K562 (cell line): ENCODE measurements at regions not wholly inside any gene's neighbourhood (a gene's known extent, or its start where the extent isn't known, plus 50 kb on each side); places are given as distances from the start of the nearest gene placed in this dataset.

Source experiments
- ATAC-seq: fragments of 200-7000 bp; cut with Tn5 transposase; 3 replicates; pipeline ENCODE4 v1.9.1; 2020; ENCODE audit warnings: moderate library complexity
- BruUV-seq: library from RNA; stranded (reverse); fragments of 400-500 nt; replicated peaks from 2 replicates; lab custom pipeline; 2021; lab: Mats Ljungman, UMichigan
- CTCF ChIA-PET: fragments of 300-600 bp; formaldehyde crosslinking; extraction: SDS; loops from one replicate; lab custom pipeline; 2021; ENCODE audit warnings: low intra/inter-chr PET ratio; lab: Yijun Ruan, JAX
- POLR2A ChIA-PET: fragments of 300-600, 350-650 bp; sonication (Branson Sonifier 250); formaldehyde crosslinking; extraction: SDS; loops from one replicate; lab custom pipeline; 2021; ENCODE audit warnings: antibody characterized with exemption, inconsistent platforms; lab: Yijun Ruan, JAX
- DNase-seq, 4 experiments: peaks; one replicate each; pipeline versions ENCODE4 v3.0.0 to v3.0.0-alpha.2; 2011 to 2018; ENCODE audit warnings: low spot score in 3 of 4, mixed read lengths in 3 of 4; ENCODE audit errors: extremely low read depth in 1 of 4
- FAIRE-seq: peaks from 2 replicates; lab custom pipeline; 2011; peaks lifted over from hg19 to GRCh38; lab: Jason Lieb, UNC
- H2AFZ ChIP-seq: 2 replicates; pipeline ENCODE4 v1.6.0; 2011; ENCODE audit warnings: low read depth, low read length, control low read depth, inconsistent platforms
- H3K27ac ChIP-seq: fragments of 200-600 bp; 3 replicates; pipeline ENCODE4 v1.8.0; 2011; ENCODE audit warnings: low read depth, mild to moderate bottlenecking, control low read depth, inconsistent platforms, low read length, moderate library complexity, mixed read lengths; ENCODE audit errors: extremely low read depth
- H3K27me3 ChIP-seq, 2 experiments: fragments of 300-600 bp in 1 of 2; 2 replicates in 1 of 2; 3 replicates in 1 of 2; pipeline versions ENCODE4 v1.6.0 to v1.8.0; 2011; ENCODE audit warnings: inconsistent platforms in 2 of 2, low read length in 2 of 2, mild to moderate bottlenecking in 1 of 2, mixed read lengths in 1 of 2, moderate library complexity in 1 of 2; ENCODE audit not compliant: control insufficient read depth in 2 of 2, insufficient read depth in 2 of 2
- H3K36me3 ChIP-seq: fragments of 300-600 bp; 3 replicates; pipeline ENCODE4 v1.8.0; 2011; ENCODE audit warnings: mild to moderate bottlenecking, low read length, inconsistent platforms; ENCODE audit not compliant: control insufficient read depth, insufficient read depth
- H3K4me1 ChIP-seq, 2 experiments: fragments of 200-600 bp in 1 of 2; replicated peaks in 1 of 2; 2 replicates in 1 of 2; 3 replicates in 1 of 2; pipeline versions ENCODE4 v1.5.1 to v1.8.0; 2011; ENCODE audit warnings: inconsistent platforms in 2 of 2, low read length in 2 of 2, mild to moderate bottlenecking in 1 of 2, mixed read lengths in 1 of 2, moderate library complexity in 1 of 2; ENCODE audit not compliant: control insufficient read depth in 2 of 2, insufficient read depth in 2 of 2
- H3K4me2 ChIP-seq: 2 replicates; pipeline ENCODE4 v1.6.1; 2011; ENCODE audit warnings: low read length, control low read depth, inconsistent platforms, mixed read lengths; ENCODE audit not compliant: insufficient read depth
- H3K4me3 ChIP-seq: fragments of 200-600 bp; sonication (generic), shearing (Covaris generic); 2 replicates; pipeline ENCODE4 v1.5.1; 2016; ENCODE audit warnings: control low read depth, inconsistent platforms
- H3K79me2 ChIP-seq: fragments of 200-600 bp; 3 replicates; pipeline ENCODE4 v1.8.0; 2011; ENCODE audit warnings: low read length, inconsistent platforms; ENCODE audit not compliant: control insufficient read depth, insufficient read depth
- H3K9ac ChIP-seq, 2 experiments: 2 replicates each; pipeline versions ENCODE4 v1.6.0 to v1.6.1; 2011; ENCODE audit warnings: low read depth in 2 of 2, low read length in 2 of 2, control low read depth in 1 of 2, inconsistent platforms in 1 of 2, mild to moderate bottlenecking in 1 of 2, mixed read lengths in 1 of 2; ENCODE audit not compliant: insufficient read depth in 1 of 2
- H3K9me1 ChIP-seq: one replicate; pipeline ENCODE4 v1.6.0; 2011; ENCODE audit warnings: inconsistent platforms, mild to moderate bottlenecking, low read length, moderate library complexity; ENCODE audit not compliant: control insufficient read depth, insufficient read depth
- H3K9me3 ChIP-seq: replicated peaks from 2 replicates; pipeline ENCODE4 v1.5.1; 2011; ENCODE audit warnings: low read depth, low read length, inconsistent platforms; ENCODE audit not compliant: control insufficient read depth, insufficient read depth
- H4K20me1 ChIP-seq: replicated peaks from 2 replicates; pipeline ENCODE4 v1.6.1; 2011; ENCODE audit warnings: low read length, inconsistent platforms, mixed read lengths; ENCODE audit not compliant: control insufficient read depth, insufficient read depth
- ADNP ChIP-seq: fragments of 200-800 bp; sonication (Bioruptor generic); IDR thresholded peaks from 2 replicates; pipeline ENCODE4 v1.6.1; 2016; ENCODE audit warnings: missing genetic modification characterization, missing compliant biosample characterization
- ARID4B ChIP-seq: sonication (generic); formaldehyde crosslinking; IDR thresholded peaks from 2 replicates; pipeline ENCODE4 v1.8.0; 2022; ENCODE audit warnings: mild to moderate bottlenecking, missing genetic modification reagents
- CSDE1 ChIP-seq, 2 experiments: fragments of 450-650 bp; IDR thresholded peaks; 2 replicates each; pipeline ENCODE4 v1.6.1; 2016; ENCODE audit warnings: mild to moderate bottlenecking in 1 of 2
- CXXC5 ChIP-seq: fragments of 250-450 bp; sonication (Bioruptor Pico); IDR thresholded peaks from 2 replicates; pipeline ENCODE4 v1.8.0; 2022; ENCODE audit warnings: inconsistent platforms, mild to moderate bottlenecking, moderate library complexity
- E2F1 ChIP-seq: sonication (generic); formaldehyde crosslinking; IDR thresholded peaks from 2 replicates; pipeline ENCODE4 v1.8.1; 2023; ENCODE audit warnings: mild to moderate bottlenecking, missing genetic modification reagents, moderate library complexity
- EP300 ChIP-seq: IDR thresholded peaks from 2 replicates; pipeline ENCODE4 v1.6.1; 2012; ENCODE audit warnings: low read length, improper control_type of control experiment
- GATAD2B ChIP-seq: fragments of 450-650 bp; IDR thresholded peaks from 2 replicates; pipeline ENCODE4 v1.6.1; 2017; ENCODE audit warnings: mild to moderate bottlenecking, borderline replicate concordance
- HDGF ChIP-seq: fragments of 450-650 bp; IDR thresholded peaks from 2 replicates; pipeline ENCODE4 v1.6.1; 2016
- MYC ChIP-seq, 2 experiments: fragments of 250-450 bp in 1 of 2; sonication (Bioruptor Pico) in 1 of 2; IDR thresholded peaks; 2 replicates each; pipeline versions ENCODE4 v1.5.1 to v1.6.1; 2012 to 2021; ENCODE audit warnings: low read depth in 2 of 2, borderline replicate concordance in 1 of 2, improper control_type of control experiment in 1 of 2, low read length in 1 of 2, mild to moderate bottlenecking in 1 of 2, moderate library complexity in 1 of 2
- PATZ1 ChIP-seq: fragments of 250-450 bp; sonication (Bioruptor Pico); IDR thresholded peaks from 2 replicates; pipeline ENCODE4 v1.5.0; 2020; ENCODE audit warnings: mild to moderate bottlenecking, borderline replicate concordance
- RAD51 ChIP-seq: fragments of 450-650 bp; IDR thresholded peaks from 2 replicates; pipeline ENCODE4 v1.7.1; 2016; ENCODE audit warnings: low read depth, mild to moderate bottlenecking, borderline replicate concordance
- THRA ChIP-seq: fragments of 450-650 bp; IDR thresholded peaks from 2 replicates; pipeline ENCODE4 v1.6.1; 2017; ENCODE audit warnings: mild to moderate bottlenecking, moderate library complexity
- ZNF77 ChIP-seq: fragments of 250-450 bp; sonication (Bioruptor Pico); IDR thresholded peaks from 2 replicates; pipeline ENCODE4 v1.5.0; 2020
- WGBS: fragments of 100-300 bp; shearing (Covaris generic); methylation state at CpG from one replicate; pipeline ENCODE4 v1.1.6; 2016; ENCODE audit warnings: low coverage, mixed read lengths; ENCODE audit not compliant: insufficient coverage; ENCODE audit errors: missing lambda C conversion rate; 5-methylcytosine and 5-hydroxymethylcytosine counted together
- in situ Hi-C: fragments of 300-500 bp; cut with MboI; formaldehyde crosslinking; loops from 4 replicates; pipeline ENCODE4 v1.15.0; 2018; ENCODE audit warnings: inconsistent platforms, mixed read lengths
- intact Hi-C: fragments of 100-400 bp; cut with micrococcal nuclease; formaldehyde crosslinking; loops from 2 replicates; pipeline ENCODE4 v1.14.2; 2022

- ChIA-PET POLR2A (no interaction called here), CTCF (no interaction called here)
- Histone ChIP-seq H3K79me2 (no peaks in the 10 kb centered on the region), H4K20me1 (no peaks in the 10 kb centered on the region), H3K4me1 (no peaks in the 10 kb centered on the region), H3K4me2 (no peak overlapping the region), H3K27me3 (no peaks in the 10 kb centered on the region), H3K9me1 (no peaks in the 10 kb centered on the region), H3K4me3 (no peak overlapping the region), H2AFZ (no peak overlapping the region), H3K9ac (no peak overlapping the region), H3K36me3 (no peaks in the 10 kb centered on the region), H3K27ac (no peak overlapping the region), H3K9me3 (no peaks in the 10 kb centered on the region; the same call in 1 of the 2 replicates)
- 0% methylated on average over 1 of the region's 1 CpG for WGBS
- FAIRE-seq (no peak), DNase-seq (no peak), ATAC-seq (no peak)
- in situ Hi-C loops, result no loop called here
- BruUV-seq, result no TSS peak
- intact Hi-C loops, result no loop called here
- no peak for TF ChIP-seq EP300
- no peak for TF ChIP-seq PATZ1 (CRISPR knock-in tag)
- TF ChIP-seq GATAD2B, result no peak
- TF ChIP-seq ADNP (tag), result no peak
- no peak for TF ChIP-seq CSDE1 (IDR thresholded peaks at IDR 0.05)
- TF ChIP-seq ARID4B (CRISPR knock-in tag), result no peak
- no peak for TF ChIP-seq THRA
- TF ChIP-seq HDGF, result no peak
- no peak for TF ChIP-seq MYC (IDR thresholded peaks at IDR 0.05; ENCODE audit: low read depth, low read length)
- no peak for TF ChIP-seq MYC (CRISPR knock-in tag; IDR thresholded peaks at IDR 0.05; ENCODE audit: borderline replicate concordance, low read depth)
- TF ChIP-seq RAD51, result no peak
- no peak for TF ChIP-seq E2F1 (CRISPR knock-in tag)
- no peak for TF ChIP-seq ZNF77
- no peak for TF ChIP-seq CXXC5 (CRISPR knock-in tag)
Observed at GRCh38 chr1:73197972-73198371, 915.6 kb upstream of the NEGR1 start.
